Endodermal cell (in vitro differentiated cells): ENCODE measurements at regions not wholly inside any gene's neighbourhood (a gene's known extent, or its start where the extent isn't known, plus 50 kb on each side); places are given as distances from the start of the nearest gene placed in this dataset.

Source experiments
- DNase-seq: peaks from one replicate; pipeline ENCODE4 v3.0.0-alpha.2; 2017
- H3K27ac ChIP-seq: 2 replicates; pipeline ENCODE4 v1.5.1; 2013; ENCODE audit warnings: mild to moderate bottlenecking, low read depth, low read length, moderate library complexity
- H3K27me3 ChIP-seq: 2 replicates; pipeline ENCODE4 v1.6.1; 2013; ENCODE audit warnings: mild to moderate bottlenecking, low read length, moderate library complexity; ENCODE audit not compliant: insufficient read depth, control insufficient read depth, poor library complexity, severe bottlenecking
- H3K36me3 ChIP-seq: 2 replicates; pipeline ENCODE4 v1.7.0; 2013; ENCODE audit warnings: mild to moderate bottlenecking, low read length, moderate library complexity; ENCODE audit not compliant: control insufficient read depth, insufficient read depth
- H3K4me1 ChIP-seq: one replicate; pipeline ENCODE4 v1.7.0; 2013; ENCODE audit warnings: low read length; ENCODE audit not compliant: control insufficient read depth, insufficient read depth
- H3K4me3 ChIP-seq: 2 replicates; pipeline ENCODE4 v1.5.1; 2013; ENCODE audit warnings: mild to moderate bottlenecking, low read length, moderate library complexity
- H3K9ac ChIP-seq: 2 replicates; pipeline ENCODE4 v1.6.1; 2013; ENCODE audit warnings: mild to moderate bottlenecking, low read length, moderate library complexity; ENCODE audit not compliant: poor library complexity, severe bottlenecking; ENCODE audit errors: extremely low read depth
- H3K9me3 ChIP-seq: 2 replicates; pipeline ENCODE4 v1.6.1; 2013; ENCODE audit warnings: mild to moderate bottlenecking, low read length, moderate library complexity; ENCODE audit not compliant: control insufficient read depth
- H3K27ac Mint-ChIP-seq: 2 replicates; pipeline ENCODE4 v1.8.0; 2020; ENCODE audit warnings: mixed read lengths
- H3K27me3 Mint-ChIP-seq: 2 replicates; pipeline ENCODE4 v1.8.0; 2021; ENCODE audit warnings: mild to moderate bottlenecking, mixed read lengths; ENCODE audit not compliant: insufficient read depth
- H3K36me3 Mint-ChIP-seq: 2 replicates; pipeline ENCODE4 v1.8.0; 2020; ENCODE audit warnings: low read depth, mixed read lengths
- H3K4me1 Mint-ChIP-seq: 2 replicates; pipeline ENCODE4 v1.8.0; 2020; ENCODE audit warnings: mixed read lengths
- H3K4me3 Mint-ChIP-seq: 2 replicates; pipeline ENCODE4 v1.8.0; 2020; ENCODE audit warnings: mild to moderate bottlenecking, moderate library complexity, mixed read lengths
- H3K9me3 Mint-ChIP-seq: 2 replicates; pipeline ENCODE4 v1.8.0; 2020; ENCODE audit warnings: mild to moderate bottlenecking, mixed read lengths
- WGBS, 2 experiments: methylation state at CpG; one replicate each; pipeline versions ENCODE4 v1.1.5 to v1.1.7; 2013; ENCODE audit warnings: missing lambda C conversion rate in 2 of 2, mixed read lengths in 1 of 2; ENCODE audit not compliant: insufficient coverage in 1 of 2, insufficient read length in 1 of 2; 5-methylcytosine and 5-hydroxymethylcytosine counted together
- TF ChIP-seq, protein P1 (sequence below): fragments of 200-600 bp; sonication (generic); conservative IDR thresholded peaks from 2 replicates; pipeline ENCODE4 v1.5.0; 2021; ENCODE audit warnings: antibody characterized with exemption, mild to moderate bottlenecking

GRCh38 chr17:34709158-34709754 lies 129.9 kb downstream of the TMEM132E start:
- DNase-seq, result peak; percentile 37
- H3K27ac Mint-ChIP-seq, result no peak overlapping the region
- H3K9me3 Mint-ChIP-seq, result peaks cover 2% of the 10 kb centered on the region
- H3K4me3 Mint-ChIP-seq, result no peak overlapping the region
- no peak overlapping the region for H3K4me3 ChIP-seq
- H3K27me3 ChIP-seq, result peaks cover 27% of the 10 kb centered on the region
- peaks cover 27% of the 10 kb centered on the region for H3K27me3 Mint-ChIP-seq
- no peaks in the 10 kb centered on the region for H3K4me1 ChIP-seq
- WGBS, 2 experiments, result 58 to 71% methylated on average over 6 to 8 of the region's 8 CpGs
- H3K27ac ChIP-seq, result no peak overlapping the region
- H3K9ac ChIP-seq, result no peak overlapping the region
- H3K9me3 ChIP-seq, result no peaks in the 10 kb centered on the region
- TF ChIP-seq, protein P1, sequence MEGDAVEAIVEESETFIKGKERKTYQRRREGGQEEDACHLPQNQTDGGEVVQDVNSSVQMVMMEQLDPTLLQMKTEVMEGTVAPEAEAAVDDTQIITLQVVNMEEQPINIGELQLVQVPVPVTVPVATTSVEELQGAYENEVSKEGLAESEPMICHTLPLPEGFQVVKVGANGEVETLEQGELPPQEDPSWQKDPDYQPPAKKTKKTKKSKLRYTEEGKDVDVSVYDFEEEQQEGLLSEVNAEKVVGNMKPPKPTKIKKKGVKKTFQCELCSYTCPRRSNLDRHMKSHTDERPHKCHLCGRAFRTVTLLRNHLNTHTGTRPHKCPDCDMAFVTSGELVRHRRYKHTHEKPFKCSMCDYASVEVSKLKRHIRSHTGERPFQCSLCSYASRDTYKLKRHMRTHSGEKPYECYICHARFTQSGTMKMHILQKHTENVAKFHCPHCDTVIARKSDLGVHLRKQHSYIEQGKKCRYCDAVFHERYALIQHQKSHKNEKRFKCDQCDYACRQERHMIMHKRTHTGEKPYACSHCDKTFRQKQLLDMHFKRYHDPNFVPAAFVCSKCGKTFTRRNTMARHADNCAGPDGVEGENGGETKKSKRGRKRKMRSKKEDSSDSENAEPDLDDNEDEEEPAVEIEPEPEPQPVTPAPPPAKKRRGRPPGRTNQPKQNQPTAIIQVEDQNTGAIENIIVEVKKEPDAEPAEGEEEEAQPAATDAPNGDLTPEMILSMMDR, result no peak
- no peaks in the 10 kb centered on the region for H3K4me1 Mint-ChIP-seq
- no peaks in the 10 kb centered on the region for H3K36me3 ChIP-seq
- no peaks in the 10 kb centered on the region for H3K36me3 Mint-ChIP-seq

DNA sequence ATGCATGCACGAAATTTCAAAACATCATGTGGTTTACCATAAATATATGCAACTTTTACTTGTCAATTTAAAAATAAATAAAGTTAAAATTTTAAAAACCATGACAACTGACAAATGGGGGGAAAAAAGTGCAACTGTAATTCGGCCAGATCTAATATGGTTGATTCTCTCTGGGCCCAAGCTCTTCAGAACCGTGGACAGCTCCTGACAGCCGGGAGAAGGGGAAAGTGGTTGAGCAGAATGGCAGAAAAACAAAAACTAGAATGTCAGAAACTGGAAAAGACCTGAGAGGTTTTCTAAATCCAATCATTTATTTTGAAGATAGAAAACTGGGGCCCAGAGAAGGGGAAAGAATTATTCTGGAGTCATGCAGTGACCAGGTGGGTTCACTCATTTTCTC lies 126.6 kb downstream of the TMEM132E start:
- H3K9me3 Mint-ChIP-seq, result peaks cover 2% of the 10 kb centered on the region
- Histone ChIP-seq H3K9ac (no peak overlapping the region), H3K27ac (no peak overlapping the region), H3K27me3 (peaks cover 46% of the 10 kb centered on the region), H3K4me1 (no peaks in the 10 kb centered on the region), H3K9me3 (no peaks in the 10 kb centered on the region), H3K36me3 (no peaks in the 10 kb centered on the region), H3K4me3 (no peak overlapping the region)
- no peaks in the 10 kb centered on the region for H3K4me1 Mint-ChIP-seq
- 7 to 16% methylated on average over 2 to 4 of the region's 4 CpGs for WGBS, 2 experiments
- no peak overlapping the region for H3K27ac Mint-ChIP-seq
- TF ChIP-seq, protein P1, result no peak
- no peaks in the 10 kb centered on the region for H3K36me3 Mint-ChIP-seq
- H3K4me3 Mint-ChIP-seq, result no peak overlapping the region
- DNase-seq, result peak; percentile 89
- H3K27me3 Mint-ChIP-seq, result peaks cover 36% of the 10 kb centered on the region

- no peak overlapping the region for H3K9ac ChIP-seq
- DNase-seq, result peak; percentile 96
- H3K27ac ChIP-seq, result no peak overlapping the region
- Mint-ChIP-seq H3K27ac (no peak overlapping the region), H3K4me1 (no peaks in the 10 kb centered on the region), H3K27me3 (peaks cover 39% of the 10 kb centered on the region), H3K36me3 (no peaks in the 10 kb centered on the region), H3K9me3 (peaks cover 2% of the 10 kb centered on the region), H3K4me3 (no peak overlapping the region)
- H3K36me3 ChIP-seq, result no peaks in the 10 kb centered on the region
- peaks cover 53% of the 10 kb centered on the region for H3K27me3 ChIP-seq
- no peaks in the 10 kb centered on the region for H3K9me3 ChIP-seq
- TF ChIP-seq, protein P1, result no peak
- H3K4me1 ChIP-seq, result no peaks in the 10 kb centered on the region
- H3K4me3 ChIP-seq, result no peak overlapping the region
- 18 to 26% methylated on average over 3 of the region's 3 CpGs for WGBS, 2 experiments
Observed at GRCh38 chr17:34703533-34703932, 124.2 kb downstream of the TMEM132E start.
